ENCODE measurements at regions not wholly inside any gene's neighbourhood (a gene's known extent, or its start where the extent isn't known, plus 50 kb on each side); places are given as distances from the start of the nearest gene placed in this dataset.

DNA sequence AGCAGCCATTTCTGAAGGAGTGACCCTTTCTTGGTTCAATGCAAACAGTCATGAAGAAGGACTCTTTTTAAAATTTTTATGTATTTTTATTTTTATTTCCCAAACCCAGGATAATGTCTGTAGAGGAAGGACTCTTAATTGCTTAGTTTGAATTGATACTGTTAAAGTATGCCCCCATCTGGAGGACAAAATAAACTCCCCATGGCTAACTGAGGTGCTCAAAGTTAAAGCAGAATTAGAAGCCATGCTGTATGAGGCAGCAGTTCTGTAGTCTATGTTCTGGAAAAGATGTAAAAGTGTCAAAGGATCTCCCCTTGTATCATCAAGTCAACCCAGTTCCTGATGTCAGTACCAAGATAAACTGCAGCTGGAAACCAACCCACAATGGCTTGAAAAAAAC lies 617.9 kb upstream of the GRM3 start:
- Mint-ChIP-seq H3K27me3 (ENCODE audit: low read depth) (peaks cover 7% of the 10 kb centered on the region), H3K36me3 (ENCODE audit: low read depth) (no peaks in the 10 kb centered on the region), H3K4me1 (ENCODE audit: low read depth) (no peaks in the 10 kb centered on the region), H3K4me3 (ENCODE audit: unreplicated experiment) (no peak overlapping the region), H3K27ac (ENCODE audit: unreplicated experiment) (no peak overlapping the region), H3K9me3 (ENCODE audit: low read depth) (no peaks in the 10 kb centered on the region)
- no peak for DNase-seq (ENCODE audit: low spot score)
- TF ChIP-seq, protein P1, sequence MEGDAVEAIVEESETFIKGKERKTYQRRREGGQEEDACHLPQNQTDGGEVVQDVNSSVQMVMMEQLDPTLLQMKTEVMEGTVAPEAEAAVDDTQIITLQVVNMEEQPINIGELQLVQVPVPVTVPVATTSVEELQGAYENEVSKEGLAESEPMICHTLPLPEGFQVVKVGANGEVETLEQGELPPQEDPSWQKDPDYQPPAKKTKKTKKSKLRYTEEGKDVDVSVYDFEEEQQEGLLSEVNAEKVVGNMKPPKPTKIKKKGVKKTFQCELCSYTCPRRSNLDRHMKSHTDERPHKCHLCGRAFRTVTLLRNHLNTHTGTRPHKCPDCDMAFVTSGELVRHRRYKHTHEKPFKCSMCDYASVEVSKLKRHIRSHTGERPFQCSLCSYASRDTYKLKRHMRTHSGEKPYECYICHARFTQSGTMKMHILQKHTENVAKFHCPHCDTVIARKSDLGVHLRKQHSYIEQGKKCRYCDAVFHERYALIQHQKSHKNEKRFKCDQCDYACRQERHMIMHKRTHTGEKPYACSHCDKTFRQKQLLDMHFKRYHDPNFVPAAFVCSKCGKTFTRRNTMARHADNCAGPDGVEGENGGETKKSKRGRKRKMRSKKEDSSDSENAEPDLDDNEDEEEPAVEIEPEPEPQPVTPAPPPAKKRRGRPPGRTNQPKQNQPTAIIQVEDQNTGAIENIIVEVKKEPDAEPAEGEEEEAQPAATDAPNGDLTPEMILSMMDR (IDR thresholded peaks at IDR 0.05), result no peak

- H3K27ac Mint-ChIP-seq (ENCODE audit: unreplicated experiment), result no peak overlapping the region
- peaks cover 4% of the 10 kb centered on the region for H3K27me3 Mint-ChIP-seq (ENCODE audit: low read depth)
- no peaks in the 10 kb centered on the region for H3K4me1 Mint-ChIP-seq (ENCODE audit: low read depth)
Observed at GRCh38 chr7:86013662-86014061, 630.0 kb upstream of the GRM3 start.

GRCh38 chr7:86012971-86013370 lies 630.7 kb upstream of the GRM3 start:
- TF ChIP-seq, protein P1 (IDR thresholded peaks at IDR 0.05), result no peak
- Mint-ChIP-seq H3K27me3 (ENCODE audit: low read depth) (peaks cover 5% of the 10 kb centered on the region), H3K9me3 (ENCODE audit: low read depth) (no peaks in the 10 kb centered on the region), H3K4me3 (ENCODE audit: unreplicated experiment) (no peak overlapping the region), H3K4me1 (ENCODE audit: low read depth) (no peaks in the 10 kb centered on the region), H3K36me3 (ENCODE audit: low read depth) (no peaks in the 10 kb centered on the region), H3K27ac (ENCODE audit: unreplicated experiment) (no peak overlapping the region)
- DNase-seq (ENCODE audit: low spot score), result no peak

More at GRCh38 chr7:86013662-86014061, 630.0 kb upstream of the GRM3 start:
- TF ChIP-seq, protein P1 (IDR thresholded peaks at IDR 0.05), result no peak
- Mint-ChIP-seq H3K4me3 (ENCODE audit: unreplicated experiment) (no peak overlapping the region), H3K9me3 (ENCODE audit: low read depth) (no peaks in the 10 kb centered on the region), H3K36me3 (ENCODE audit: low read depth) (no peaks in the 10 kb centered on the region)
- DNase-seq (ENCODE audit: low spot score), result no peak

GRCh38 chr7:86008898-86009297 lies 634.8 kb upstream of the GRM3 start:
- Mint-ChIP-seq H3K9me3 (ENCODE audit: low read depth) (no peaks in the 10 kb centered on the region), H3K36me3 (ENCODE audit: low read depth) (no peaks in the 10 kb centered on the region), H3K4me1 (ENCODE audit: low read depth) (no peaks in the 10 kb centered on the region), H3K27me3 (ENCODE audit: low read depth) (peaks cover 5% of the 10 kb centered on the region), H3K4me3 (ENCODE audit: unreplicated experiment) (no peak overlapping the region), H3K27ac (ENCODE audit: unreplicated experiment) (no peak overlapping the region)
- no peak for DNase-seq (ENCODE audit: low spot score)
- TF ChIP-seq, protein P1 (IDR thresholded peaks at IDR 0.05), result no peak

- Mint-ChIP-seq H3K4me3 (ENCODE audit: unreplicated experiment) (no peak overlapping the region), H3K27ac (ENCODE audit: unreplicated experiment) (no peak overlapping the region), H3K9me3 (ENCODE audit: low read depth) (peaks cover 9% of the 10 kb centered on the region), H3K36me3 (ENCODE audit: low read depth) (no peaks in the 10 kb centered on the region), H3K27me3 (ENCODE audit: low read depth) (peaks cover 5% of the 10 kb centered on the region), H3K4me1 (ENCODE audit: low read depth) (no peaks in the 10 kb centered on the region)
- TF ChIP-seq, protein P1 (IDR thresholded peaks at IDR 0.05), result no peak
- no peak for DNase-seq (ENCODE audit: low spot score)
Observed at GRCh38 chr7:86006909-86007308, 636.8 kb upstream of the GRM3 start.
